ENCODE measurements at regions not wholly inside any gene's neighbourhood (a gene's known extent, or its start where the extent isn't known, plus 50 kb on each side); places are given as distances from the start of the nearest gene placed in this dataset.

GRCh38 chr17:79306424-79307318 is 232.0 kb downstream of the ENGASE start:
- DNase-seq, result peak; percentile 16 to 57

- no peak for DNase-seq
These were observed 231.3 kb downstream of the ENGASE start for GRCh38 chr17:79305768-79306423.

- DNase-seq, result no peak
These were observed 230.7 kb downstream of the ENGASE start for GRCh38 chr17:79305376-79305767.

- no peak for DNase-seq
These were observed 230.3 kb downstream of the ENGASE start for GRCh38 chr17:79304884-79305283.

- no peak for DNase-seq
These were observed 229.1 kb downstream of the ENGASE start for GRCh38 chr17:79303641-79304205.

- DNase-seq, result no peak
These were observed 226.8 kb downstream of the ENGASE start for GRCh38 chr17:79301469-79301868.

- no peak for DNase-seq
These were observed 224.7 kb downstream of the ENGASE start for GRCh38 chr17:79299349-79299748.

GRCh38 chr17:79298799-79299198 is 224.2 kb downstream of the ENGASE start:
- DNase-seq, result no peak

GRCh38 chr17:79296243-79296642 is 221.6 kb downstream of the ENGASE start:
- no peak for DNase-seq

- no peak for DNase-seq
These were observed 220.7 kb downstream of the ENGASE start for GRCh38 chr17:79295307-79295706.

GRCh38 chr17:79294459-79295071 is 219.9 kb downstream of the ENGASE start:
- no peak for DNase-seq

- DNase-seq, result no peak
These were observed 217.9 kb downstream of the ENGASE start for GRCh38 chr17:79292501-79292900.

GRCh38 chr17:79291391-79291790 is 216.8 kb downstream of the ENGASE start:
- DNase-seq, result no peak

GRCh38 chr17:79290726-79291125 is 216.1 kb downstream of the ENGASE start:
- no peak for DNase-seq

GRCh38 chr17:79288950-79289349 is 214.3 kb downstream of the ENGASE start:
- no peak for DNase-seq

- DNase-seq, result no peak
These were observed 211.8 kb downstream of the ENGASE start for GRCh38 chr17:79286440-79286839.

- DNase-seq, result no peak
These were observed 211.3 kb downstream of the ENGASE start for GRCh38 chr17:79285973-79286372.

GRCh38 chr17:79282294-79282693 is 207.7 kb downstream of the ENGASE start:
- DNase-seq, result no peak

GRCh38 chr17:79281803-79282202 is 207.2 kb downstream of the ENGASE start:
- DNase-seq, result no peak

GRCh38 chr17:79280866-79281572 is 206.4 kb downstream of the ENGASE start:
- no peak for DNase-seq

- no peak for DNase-seq
These were observed 205.4 kb downstream of the ENGASE start for GRCh38 chr17:79280010-79280409.

GRCh38 chr17:79279320-79279719 is 204.7 kb downstream of the ENGASE start:
- DNase-seq, result no peak

- DNase-seq, result peak; percentile 72 to 88
These were observed 202.2 kb downstream of the ENGASE start for GRCh38 chr17:79276821-79277220.
